ENCODE measurements at regions not wholly inside any gene's neighbourhood (a gene's known extent, or its start where the extent isn't known, plus 50 kb on each side); places are given as distances from the start of the nearest gene placed in this dataset.
"Not testable (repeated sequence)": the region's sequence is repeated elsewhere in the genome, so short reads cannot be mapped to it uniquely, and the experiment has no call there.

- peak; percentile 68 for DNase-seq (ENCODE audit: low read depth)
Measured at GRCh38 chr17:5864741-5865657, 205.2 kb upstream of the WSCD1 start.

DNA sequence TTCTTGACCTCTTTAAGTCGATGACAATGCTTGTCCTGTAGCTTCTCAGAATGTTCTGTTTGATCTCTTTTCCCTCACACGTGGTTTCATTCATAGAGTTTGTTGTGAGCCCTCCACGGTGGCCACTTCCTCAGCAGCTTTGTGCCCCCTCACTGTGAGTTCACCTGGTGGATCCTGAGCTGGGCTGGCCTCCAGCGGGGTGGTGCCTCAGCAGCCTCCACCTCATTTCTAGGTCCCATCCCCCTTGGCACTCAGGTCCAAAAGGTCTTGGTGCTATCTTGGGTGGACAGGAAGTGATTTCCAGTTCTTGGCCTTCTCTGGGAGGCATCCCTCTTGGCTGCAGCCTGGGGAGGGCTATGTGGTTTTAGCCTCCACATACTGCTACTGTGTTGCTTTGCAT is 203.2 kb upstream of the WSCD1 start:
- no peak for DNase-seq (ENCODE audit: low read depth)

DNA sequence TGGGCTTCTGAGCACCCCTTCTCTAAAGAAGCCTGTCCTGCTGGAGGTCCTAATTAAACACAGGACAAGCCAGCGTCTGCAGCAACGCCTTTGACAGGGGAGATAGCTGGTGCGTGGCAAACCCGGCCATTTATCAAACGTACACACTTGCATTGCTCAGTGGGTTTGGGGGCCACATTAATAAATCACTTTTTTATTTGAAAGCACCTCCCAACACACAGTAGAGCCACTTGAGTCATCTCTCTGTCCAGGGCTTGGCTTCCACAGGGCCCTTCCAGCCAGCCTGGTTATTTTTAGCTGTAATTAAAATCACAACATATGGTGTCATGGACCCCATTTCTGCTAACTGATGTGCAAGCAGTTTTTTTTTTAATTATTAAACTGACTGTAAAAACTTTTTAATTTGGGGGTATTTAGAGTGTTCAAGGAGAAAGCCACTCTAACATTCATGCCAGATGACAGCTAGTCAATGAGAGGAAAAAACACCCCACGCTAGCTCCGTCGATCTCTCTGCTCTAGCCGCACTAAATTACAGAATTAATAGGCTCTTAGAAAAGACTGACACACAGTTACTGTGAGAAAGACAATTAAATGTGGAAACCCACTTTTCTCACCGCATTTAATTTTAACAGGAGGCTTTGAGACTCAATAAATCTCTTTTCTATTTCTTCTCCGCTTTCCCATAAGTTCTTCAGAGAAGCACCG is 201.0 kb upstream of the WSCD1 start:
- no peak for DNase-seq (ENCODE audit: low read depth)

- DNase-seq (ENCODE audit: low read depth), result no peak
Measured at GRCh38 chr17:5870231-5870953, 199.8 kb upstream of the WSCD1 start.

DNA sequence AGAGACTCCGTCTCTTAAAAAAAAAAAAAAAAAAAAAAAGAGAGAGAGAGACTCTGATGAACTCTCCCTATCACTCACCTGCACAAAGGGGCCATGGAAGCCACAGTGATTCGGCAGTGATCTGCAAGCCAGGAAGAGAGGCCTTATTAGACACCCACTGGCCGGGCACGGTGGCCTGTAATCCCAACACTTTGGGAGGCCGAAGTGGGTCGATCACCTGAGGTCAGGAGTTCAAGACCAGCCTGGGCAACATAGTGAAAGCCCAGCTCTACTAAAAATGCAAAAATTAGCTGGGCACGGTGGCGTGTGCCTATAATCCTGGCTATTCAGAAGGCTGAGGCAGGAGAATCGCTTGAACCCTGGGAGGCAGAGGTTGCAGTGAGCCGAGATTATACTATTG is 198.5 kb upstream of the WSCD1 start:
- DNase-seq (ENCODE audit: low read depth), result no peak

DNA sequence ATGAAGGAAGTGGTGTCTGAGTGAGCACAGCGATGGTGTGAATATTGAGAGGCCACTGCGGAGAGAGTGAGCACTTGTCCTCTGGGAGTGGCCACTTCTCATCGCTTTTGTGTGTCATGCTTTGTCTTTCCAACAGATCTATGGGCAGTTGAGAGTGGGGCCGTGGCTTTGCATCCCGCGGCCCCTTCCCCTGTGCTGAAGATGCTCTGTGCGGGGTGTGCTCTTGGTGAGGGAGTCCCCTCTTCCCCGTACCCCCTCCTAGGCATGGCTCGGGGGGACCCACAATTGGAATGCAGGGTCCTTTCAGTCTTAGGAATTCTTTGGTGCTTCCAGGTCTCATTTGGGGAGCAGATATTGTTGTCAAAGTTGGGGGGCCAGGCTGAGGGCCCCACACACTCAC is 197.3 kb upstream of the WSCD1 start:
- DNase-seq (ENCODE audit: low read depth), result no peak

DNA sequence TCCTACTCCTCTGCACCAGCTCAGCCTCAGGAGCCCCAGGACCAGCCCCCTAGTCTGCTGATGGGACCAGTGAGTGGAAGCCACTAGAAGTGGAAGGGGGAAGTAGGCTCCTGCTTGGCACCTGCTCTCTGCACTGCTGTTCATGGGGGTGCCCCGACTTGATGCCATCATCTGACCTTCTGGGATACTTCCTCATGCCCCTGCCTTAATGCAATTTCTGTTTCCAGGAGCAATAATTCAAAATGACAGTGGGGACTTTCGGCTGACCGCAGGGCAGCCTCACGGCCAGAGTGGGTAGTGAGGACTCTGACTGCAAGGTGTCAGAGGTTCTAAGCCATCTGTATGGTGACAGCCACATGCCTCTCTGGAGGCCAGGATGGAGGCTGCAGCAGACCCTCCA is 196.4 kb upstream of the WSCD1 start:
- DNase-seq (ENCODE audit: low read depth), result no peak

DNA sequence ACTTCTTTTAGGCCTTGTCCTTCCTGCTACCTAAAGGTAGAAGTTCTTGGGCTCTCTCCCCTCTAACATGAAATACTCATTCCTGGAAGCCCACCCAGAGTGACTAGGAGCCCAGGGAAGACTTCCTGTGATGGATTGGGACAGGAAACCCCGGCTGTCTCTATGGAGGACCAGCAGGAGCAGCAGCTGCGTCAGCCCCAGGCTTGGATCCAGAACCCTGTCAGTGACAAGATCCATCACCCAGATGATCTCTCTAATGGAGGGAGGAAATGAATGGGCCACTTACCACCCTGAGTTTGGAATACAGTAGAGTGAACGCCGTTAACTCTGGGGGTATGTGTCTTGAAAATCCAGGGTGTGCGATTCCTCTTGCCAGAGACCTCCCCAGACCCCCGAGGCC is 195.7 kb upstream of the WSCD1 start:
- no peak for DNase-seq (ENCODE audit: low read depth)

GRCh38 chr17:5877366-5877765 is 192.8 kb upstream of the WSCD1 start:
- no peak for DNase-seq (ENCODE audit: low read depth)

DNA sequence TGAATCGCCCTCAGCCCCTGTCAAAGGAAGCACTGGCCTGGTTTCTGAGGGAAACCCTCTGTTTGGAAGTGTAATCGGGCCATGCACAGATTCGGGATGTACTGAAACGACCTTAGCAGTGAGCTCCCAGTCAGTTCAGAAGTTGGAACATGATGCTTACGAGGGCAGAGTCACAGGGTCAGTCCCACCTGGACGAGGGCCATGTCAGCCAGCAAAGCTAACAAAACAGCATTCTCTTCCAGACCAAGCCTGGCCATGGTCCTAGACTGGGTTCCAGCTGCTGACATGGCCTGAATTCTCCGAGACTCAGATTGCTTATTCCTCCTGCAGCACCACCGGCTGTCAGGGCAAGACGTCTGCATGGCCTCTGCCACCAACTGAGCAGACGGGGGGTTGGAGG is 192.2 kb upstream of the WSCD1 start:
- DNase-seq (ENCODE audit: low read depth), result peak; percentile 36

- no peak for DNase-seq (ENCODE audit: low read depth)
Measured at GRCh38 chr17:5881849-5882248, 188.3 kb upstream of the WSCD1 start.

- DNase-seq (ENCODE audit: low read depth), result peak; percentile 23
Measured at GRCh38 chr17:5883775-5884665, 186.2 kb upstream of the WSCD1 start.

- no peak for DNase-seq (ENCODE audit: low read depth)
Measured at GRCh38 chr17:5885336-5885735, 184.8 kb upstream of the WSCD1 start.

DNA sequence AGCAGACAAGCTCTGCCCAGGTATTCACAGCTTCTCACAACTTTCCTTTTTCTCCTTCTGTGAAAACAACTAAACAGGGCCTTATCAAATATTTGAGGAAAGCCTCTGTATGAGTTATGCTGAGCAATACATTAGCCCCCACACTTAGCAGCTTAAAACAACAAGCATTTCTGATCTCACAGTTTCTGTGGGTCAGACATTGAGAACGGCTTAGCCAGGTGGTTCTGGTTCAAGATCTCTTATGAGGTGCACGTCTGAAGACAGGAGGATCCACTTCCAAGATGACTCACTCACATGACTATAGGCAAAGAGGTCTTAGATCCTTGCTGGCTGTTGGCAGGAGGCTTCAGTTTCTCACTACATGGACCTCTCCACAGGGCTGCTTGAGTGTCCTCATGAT is 181.4 kb upstream of the WSCD1 start:
- DNase-seq (ENCODE audit: low read depth), result no peak

- DNase-seq (ENCODE audit: low read depth), result no peak
Measured at GRCh38 chr17:5892921-5893675, 177.1 kb upstream of the WSCD1 start.

GRCh38 chr17:5893741-5894140 is 176.4 kb upstream of the WSCD1 start:
- no peak for DNase-seq (ENCODE audit: low read depth)

DNA sequence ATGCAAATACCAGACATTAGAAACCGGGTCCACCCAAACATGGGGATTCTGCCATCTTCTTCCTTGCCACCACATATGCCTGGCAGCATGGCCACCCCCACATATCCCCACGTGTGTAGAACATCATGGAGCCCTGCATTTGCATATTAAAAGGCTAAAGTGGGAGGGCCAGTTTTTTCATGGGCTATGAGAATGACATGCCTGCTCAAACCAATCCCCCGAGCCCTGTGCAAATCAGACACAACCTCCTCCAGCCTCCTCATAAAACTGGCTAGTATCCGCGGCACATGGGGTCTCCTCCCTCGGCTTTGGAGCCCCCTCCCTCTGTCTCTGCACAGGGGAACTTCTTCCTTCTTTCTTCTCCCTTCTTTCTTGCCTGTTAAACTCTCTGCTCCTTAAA is 174.9 kb upstream of the WSCD1 start:
- DNase-seq (ENCODE audit: low read depth), result no peak

GRCh38 chr17:5896215-5896614 is 174.0 kb upstream of the WSCD1 start:
- DNase-seq (ENCODE audit: low read depth), result no peak

DNA sequence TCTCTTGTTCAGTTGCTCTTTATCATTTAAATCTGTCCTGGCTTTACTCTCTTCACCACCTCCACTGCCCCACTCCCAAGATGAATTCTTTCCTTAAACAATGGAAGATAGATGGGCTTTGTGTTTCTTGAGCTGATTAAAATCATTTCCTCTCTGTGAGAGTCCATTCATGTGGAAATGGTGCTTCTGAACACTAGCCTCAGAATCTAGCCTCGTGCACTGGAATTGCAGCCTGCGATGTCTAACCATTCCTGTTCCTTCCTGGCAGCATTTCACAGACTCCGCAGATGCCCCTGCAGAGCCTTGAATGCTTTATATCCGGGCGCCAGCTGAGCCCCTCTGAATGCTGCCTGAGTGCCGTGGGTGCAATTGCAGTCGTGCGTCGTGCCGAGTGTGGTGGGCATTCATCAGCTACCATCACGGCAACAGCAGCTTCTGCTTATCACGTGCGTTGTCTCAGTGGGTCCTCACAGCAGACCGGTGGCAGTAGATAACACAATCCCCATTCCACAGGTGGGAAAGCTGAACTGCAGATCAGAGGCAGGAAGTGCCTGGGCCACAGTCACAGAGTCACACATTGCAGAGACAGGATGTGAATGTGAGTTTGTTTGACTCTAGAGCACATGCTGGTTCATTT is 172.8 kb upstream of the WSCD1 start:
- no peak for DNase-seq (ENCODE audit: low read depth)

DNA sequence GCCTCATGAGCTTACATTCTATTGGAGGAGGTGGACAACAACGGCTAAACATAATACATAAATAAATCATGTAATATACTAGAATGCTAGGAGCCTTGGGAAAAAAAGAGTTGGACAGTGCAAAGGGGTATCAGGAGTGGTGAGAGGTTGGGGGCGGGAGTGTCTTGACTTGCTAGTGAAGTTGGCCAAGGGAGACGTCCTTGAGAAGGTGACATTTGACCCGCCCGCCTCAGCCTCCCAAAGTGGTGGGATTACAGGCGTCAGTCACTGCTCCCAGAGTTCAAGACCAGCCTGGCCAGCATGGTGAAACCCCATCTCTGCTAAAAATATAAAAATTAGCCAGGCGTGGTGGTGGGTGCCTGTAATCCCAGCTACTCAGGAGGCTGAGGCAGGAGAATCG is 172.2 kb upstream of the WSCD1 start:
- DNase-seq (ENCODE audit: low read depth), result not testable (repeated sequence)

Measured in renal cortical epithelial cell (primary cell).